Type B pancreatic cell (in vitro differentiated cells): ENCODE measurements at regions not wholly inside any gene's neighbourhood (a gene's known extent, or its start where the extent isn't known, plus 50 kb on each side); places are given as distances from the start of the nearest gene placed in this dataset.

Experiments used
- DNase-seq: peaks from one replicate; pipeline ENCODE4 v3.0.0; 2021; ENCODE audit warnings: mixed read lengths; ENCODE audit not compliant: unreplicated experiment; ENCODE audit errors: extremely low spot score
- H3K27ac Mint-ChIP-seq: 2 replicates; pipeline ENCODE4 v1.8.0; 2021; ENCODE audit warnings: mild to moderate bottlenecking, mixed read lengths
- H3K27me3 Mint-ChIP-seq: 2 replicates; pipeline ENCODE4 v1.8.0; 2021; ENCODE audit warnings: mixed read lengths
- H3K36me3 Mint-ChIP-seq: 2 replicates; pipeline ENCODE4 v1.8.0; 2021; ENCODE audit warnings: mixed read lengths
- H3K4me1 Mint-ChIP-seq: one replicate; pipeline ENCODE4 v1.8.0; 2021; ENCODE audit warnings: mixed read lengths; ENCODE audit not compliant: unreplicated experiment
- H3K4me3 Mint-ChIP-seq: 2 replicates; pipeline ENCODE4 v1.8.0; 2021; ENCODE audit warnings: mild to moderate bottlenecking, mixed read lengths
- H3K9me3 Mint-ChIP-seq: 2 replicates; pipeline ENCODE4 v1.8.0; 2021; ENCODE audit warnings: mixed read lengths
- TF ChIP-seq, protein P1 (sequence below): fragments of 200-600 bp; sonication (generic); conservative IDR thresholded peaks from 2 replicates; pipeline ENCODE4 v1.5.0; 2021; ENCODE audit warnings: antibody characterized with exemption, mild to moderate bottlenecking

DNA sequence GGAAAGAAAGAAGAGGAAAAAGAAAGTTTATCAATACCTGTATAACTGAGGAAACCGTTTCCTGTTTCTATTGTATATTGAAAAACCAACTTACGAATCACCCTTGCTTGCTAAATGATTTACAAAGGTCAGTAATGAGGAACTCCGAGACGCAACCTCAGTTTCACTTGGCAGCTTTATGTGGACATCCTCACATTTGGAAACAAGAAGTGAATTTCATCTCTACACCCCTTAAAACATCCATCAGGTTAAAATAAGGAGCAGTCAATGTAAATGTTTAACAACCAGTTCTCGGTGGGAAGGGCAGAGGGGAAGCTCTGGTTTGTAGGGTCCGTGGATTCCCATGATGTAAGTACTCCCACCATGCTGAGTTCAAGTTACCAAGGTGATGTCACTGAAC, 481.7 kb upstream of the RUNX1 start:
- no peak overlapping the region for H3K27ac Mint-ChIP-seq
- no peak for DNase-seq
- H3K4me3 Mint-ChIP-seq = no peak overlapping the region
- TF ChIP-seq, protein P1, sequence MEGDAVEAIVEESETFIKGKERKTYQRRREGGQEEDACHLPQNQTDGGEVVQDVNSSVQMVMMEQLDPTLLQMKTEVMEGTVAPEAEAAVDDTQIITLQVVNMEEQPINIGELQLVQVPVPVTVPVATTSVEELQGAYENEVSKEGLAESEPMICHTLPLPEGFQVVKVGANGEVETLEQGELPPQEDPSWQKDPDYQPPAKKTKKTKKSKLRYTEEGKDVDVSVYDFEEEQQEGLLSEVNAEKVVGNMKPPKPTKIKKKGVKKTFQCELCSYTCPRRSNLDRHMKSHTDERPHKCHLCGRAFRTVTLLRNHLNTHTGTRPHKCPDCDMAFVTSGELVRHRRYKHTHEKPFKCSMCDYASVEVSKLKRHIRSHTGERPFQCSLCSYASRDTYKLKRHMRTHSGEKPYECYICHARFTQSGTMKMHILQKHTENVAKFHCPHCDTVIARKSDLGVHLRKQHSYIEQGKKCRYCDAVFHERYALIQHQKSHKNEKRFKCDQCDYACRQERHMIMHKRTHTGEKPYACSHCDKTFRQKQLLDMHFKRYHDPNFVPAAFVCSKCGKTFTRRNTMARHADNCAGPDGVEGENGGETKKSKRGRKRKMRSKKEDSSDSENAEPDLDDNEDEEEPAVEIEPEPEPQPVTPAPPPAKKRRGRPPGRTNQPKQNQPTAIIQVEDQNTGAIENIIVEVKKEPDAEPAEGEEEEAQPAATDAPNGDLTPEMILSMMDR = no peak
- no peaks in the 10 kb centered on the region for H3K36me3 Mint-ChIP-seq
- no peaks in the 10 kb centered on the region for H3K9me3 Mint-ChIP-seq
- H3K27me3 Mint-ChIP-seq = peaks cover 18% of the 10 kb centered on the region
- H3K4me1 Mint-ChIP-seq = peaks cover 14% of the 10 kb centered on the region

DNA sequence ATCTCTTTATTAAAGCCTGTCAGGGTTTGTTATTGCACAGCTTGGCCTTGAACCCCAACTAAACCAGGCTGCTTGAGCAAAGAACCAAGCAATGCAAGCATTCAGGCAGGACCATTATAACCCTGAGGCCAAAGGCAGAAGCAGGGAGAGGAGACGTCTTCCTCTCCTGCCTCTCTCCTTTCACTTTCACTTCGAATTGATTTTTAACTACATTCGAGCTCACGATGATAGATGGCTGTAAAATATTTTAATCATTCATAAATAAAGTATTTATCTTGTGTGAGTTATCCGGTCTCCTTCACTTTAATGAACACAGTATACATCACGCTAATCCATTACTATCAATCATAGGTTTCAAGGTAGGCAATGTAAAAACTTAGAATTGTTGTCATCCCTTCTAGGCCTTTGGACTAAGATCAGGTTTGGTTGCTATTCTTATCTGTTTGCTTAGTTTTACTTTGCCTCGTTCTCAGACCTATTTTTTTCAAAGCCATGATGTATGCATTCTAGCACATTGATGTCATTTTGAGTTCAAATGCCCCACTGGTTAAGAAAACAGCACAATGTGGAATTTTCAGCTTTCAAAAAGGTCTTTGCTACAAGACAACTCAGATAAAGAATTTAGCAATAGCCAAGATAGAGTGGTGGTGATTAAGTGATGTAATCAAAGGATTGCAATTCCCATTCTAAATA, 480.2 kb upstream of the RUNX1 start:
- TF ChIP-seq, protein P1 = no peak
- Mint-ChIP-seq H3K4me1 (peaks cover 14% of the 10 kb centered on the region), H3K36me3 (no peaks in the 10 kb centered on the region), H3K4me3 (peak overlapping the region; percentile 48), H3K9me3 (no peaks in the 10 kb centered on the region), H3K27me3 (peaks cover 26% of the 10 kb centered on the region), H3K27ac (peak overlapping the region; percentile 13)
- DNase-seq = no peak

- Mint-ChIP-seq H3K27me3 (peaks cover 25% of the 10 kb centered on the region), H3K9me3 (no peaks in the 10 kb centered on the region), H3K4me3 (no peak overlapping the region), H3K4me1 (peaks cover 14% of the 10 kb centered on the region), H3K36me3 (no peaks in the 10 kb centered on the region), H3K27ac (no peak overlapping the region)
- TF ChIP-seq, protein P1 = no peak
- no peak for DNase-seq
Observed at GRCh38 chr21:35528116-35529042, 479.3 kb upstream of the RUNX1 start.

DNA sequence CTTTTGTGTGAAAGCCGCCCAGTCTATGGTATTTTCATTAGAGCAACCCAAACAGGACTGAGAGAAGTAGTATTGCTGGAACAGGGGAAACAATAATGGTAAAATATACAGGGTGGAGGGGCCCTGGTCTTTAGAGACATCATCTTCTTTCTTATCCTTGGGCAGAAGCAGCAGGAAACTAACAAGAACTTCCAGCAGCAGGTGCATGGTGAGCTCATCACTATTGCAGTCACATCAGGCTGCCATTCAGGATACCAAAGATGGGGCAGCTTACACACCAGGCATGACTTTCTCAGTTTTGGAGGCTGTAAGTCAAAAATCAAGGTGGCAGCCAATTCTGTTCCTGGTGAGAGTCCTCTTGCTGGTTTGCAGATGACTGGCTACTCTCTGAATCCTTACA, 478.3 kb upstream of the RUNX1 start:
- Mint-ChIP-seq H3K27me3 (peaks cover 24% of the 10 kb centered on the region), H3K9me3 (no peaks in the 10 kb centered on the region), H3K27ac (no peak overlapping the region), H3K4me1 (peaks cover 14% of the 10 kb centered on the region), H3K4me3 (no peak overlapping the region), H3K36me3 (no peaks in the 10 kb centered on the region)
- TF ChIP-seq, protein P1 = no peak
- no peak for DNase-seq

- H3K36me3 Mint-ChIP-seq = no peaks in the 10 kb centered on the region
- H3K9me3 Mint-ChIP-seq = no peaks in the 10 kb centered on the region
- H3K27ac Mint-ChIP-seq = no peak overlapping the region
- peaks cover 19% of the 10 kb centered on the region for H3K4me1 Mint-ChIP-seq
- no peak overlapping the region for H3K4me3 Mint-ChIP-seq
- DNase-seq = no peak
- TF ChIP-seq, protein P1 = no peak
- peaks cover 25% of the 10 kb centered on the region for H3K27me3 Mint-ChIP-seq
Observed at GRCh38 chr21:35525443-35525842, 476.3 kb upstream of the RUNX1 start.
